SKM-1 (cell line): ENCODE measurements at regions not wholly inside any gene's neighbourhood (a gene's known extent, or its start where the extent isn't known, plus 50 kb on each side); places are given as distances from the start of the nearest gene placed in this dataset.

Experiments used
- DNase-seq: peaks from one replicate; lab custom pipeline; 2025; ENCODE audit not compliant: unreplicated experiment; lab: John Stamatoyannopoulos, UW

DNA sequence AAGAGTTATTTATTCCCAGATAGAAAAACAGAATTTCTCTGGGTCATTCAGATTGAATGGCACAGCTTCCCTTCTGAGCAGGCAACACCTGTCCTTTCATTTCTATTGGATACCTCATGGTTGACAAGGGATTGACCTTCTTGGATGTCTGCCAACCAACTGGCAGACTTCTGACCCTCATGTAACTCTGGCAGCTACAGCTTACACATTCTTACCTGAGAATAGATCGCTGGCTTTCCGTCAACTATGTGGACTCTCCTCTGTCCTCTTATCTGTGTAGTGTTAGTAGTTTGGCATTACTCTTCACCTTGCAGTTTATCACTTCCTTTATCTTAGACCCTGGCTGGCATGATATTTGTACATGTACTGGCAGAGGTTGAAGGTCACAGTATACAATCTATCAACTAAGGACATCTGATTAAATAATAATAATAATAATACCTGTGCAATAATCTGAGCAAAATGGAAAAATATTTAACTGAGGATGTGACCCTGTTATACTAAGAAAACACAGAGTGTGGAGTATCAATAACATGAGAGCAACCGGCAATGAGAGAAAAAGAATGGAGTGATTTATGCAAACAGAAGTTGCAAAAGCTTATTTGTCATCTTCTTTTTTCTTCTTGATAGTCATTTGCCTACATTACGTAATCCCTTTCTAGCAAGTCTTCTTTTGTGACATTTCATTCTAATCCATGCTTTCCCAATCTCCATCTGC lies 1118.2 kb downstream of the ARAP2 start:
- no peak for DNase-seq

DNA sequence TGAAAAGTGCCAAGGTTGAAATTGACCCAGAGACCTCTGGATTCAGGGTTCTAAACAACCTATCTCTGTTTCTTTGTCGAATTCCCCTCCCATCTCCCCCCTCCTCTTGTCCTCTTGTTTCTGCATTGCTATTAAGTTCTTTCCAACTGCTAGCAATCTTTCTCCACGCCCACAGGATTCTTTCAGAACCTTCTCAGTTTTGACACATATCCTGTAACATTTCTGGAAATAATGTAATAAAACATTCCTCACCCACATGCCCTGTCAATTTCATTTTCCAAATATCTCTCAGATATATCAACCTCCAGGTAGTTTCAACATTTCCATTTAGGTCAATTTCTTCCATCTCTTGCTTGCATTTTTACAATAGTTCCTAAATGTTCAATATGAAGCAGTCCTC lies 1105.9 kb downstream of the ARAP2 start:
- DNase-seq: no peak

DNA sequence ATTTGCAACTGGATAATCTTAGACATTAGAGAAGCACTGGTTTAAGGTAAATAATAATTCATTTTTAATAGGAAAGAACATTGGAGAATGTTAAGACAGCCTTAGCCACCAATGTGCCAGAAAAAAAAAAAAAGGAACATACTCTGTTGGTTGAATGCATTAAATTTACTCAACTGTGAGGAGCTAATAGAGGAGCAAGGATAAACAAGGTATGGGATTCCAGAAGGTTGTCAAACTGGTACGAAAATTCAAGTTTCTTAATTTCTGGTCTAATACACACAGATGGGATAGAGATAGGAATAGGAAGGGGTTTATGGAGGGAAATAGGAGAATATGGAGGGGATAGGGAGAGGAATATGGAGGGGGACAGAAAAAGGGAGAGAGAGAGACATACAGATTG lies 1096.6 kb downstream of the ARAP2 start:
- DNase-seq: no peak

DNA sequence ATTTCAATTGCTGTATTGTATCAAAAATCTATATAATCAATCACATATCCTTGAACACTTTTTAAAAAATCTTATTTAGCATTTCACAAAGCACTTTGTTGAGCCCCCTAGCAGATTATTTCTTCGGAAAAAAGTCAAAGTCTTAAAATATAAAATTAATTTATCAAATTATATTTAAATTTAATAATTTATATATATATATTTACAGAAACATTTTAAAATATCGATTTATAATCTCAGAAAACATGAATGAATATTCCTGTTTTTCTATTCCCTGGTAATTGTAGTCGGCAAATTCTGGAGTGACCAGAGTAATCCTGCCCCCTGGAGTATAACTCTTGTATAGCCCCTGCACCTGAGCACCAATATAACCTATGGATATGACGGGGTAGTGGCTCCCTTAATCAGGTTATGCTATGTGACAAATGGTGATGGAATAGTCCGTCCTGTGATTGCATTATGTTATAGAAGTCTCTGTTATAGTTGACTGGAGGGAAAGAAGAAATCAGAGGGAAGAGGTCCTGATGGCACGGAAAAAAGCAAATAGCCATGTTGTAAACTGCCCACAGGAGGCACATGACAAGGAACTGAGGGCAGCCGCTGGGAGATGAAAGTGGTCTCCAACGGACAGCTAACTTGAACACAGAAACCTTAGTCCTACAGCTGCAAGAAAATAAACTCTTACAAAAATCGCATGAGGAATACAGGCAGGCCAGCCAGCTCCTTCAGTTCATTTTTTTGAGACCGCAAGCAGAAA lies 1092.3 kb downstream of the ARAP2 start:
- DNase-seq: peak; percentile 22

DNA sequence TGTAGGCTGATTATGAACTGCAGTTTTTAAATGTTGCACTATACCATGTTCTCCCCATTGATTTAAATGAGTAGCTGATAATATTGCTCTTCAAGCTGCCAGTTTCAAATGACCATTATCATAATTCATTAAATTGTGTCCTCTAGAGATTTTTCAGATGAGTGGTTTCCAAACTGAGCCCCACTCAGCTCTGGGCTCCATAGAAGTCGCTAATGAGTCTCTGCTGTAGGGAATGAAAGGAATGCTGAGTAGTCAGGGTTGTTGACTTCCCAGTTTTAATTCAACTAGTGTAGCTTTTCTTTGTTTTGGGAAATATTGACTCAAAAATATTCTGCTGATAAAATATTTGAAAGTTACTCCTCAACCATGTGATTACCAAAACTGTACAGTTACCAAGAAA lies 1081.1 kb downstream of the ARAP2 start:
- no peak for DNase-seq

DNA sequence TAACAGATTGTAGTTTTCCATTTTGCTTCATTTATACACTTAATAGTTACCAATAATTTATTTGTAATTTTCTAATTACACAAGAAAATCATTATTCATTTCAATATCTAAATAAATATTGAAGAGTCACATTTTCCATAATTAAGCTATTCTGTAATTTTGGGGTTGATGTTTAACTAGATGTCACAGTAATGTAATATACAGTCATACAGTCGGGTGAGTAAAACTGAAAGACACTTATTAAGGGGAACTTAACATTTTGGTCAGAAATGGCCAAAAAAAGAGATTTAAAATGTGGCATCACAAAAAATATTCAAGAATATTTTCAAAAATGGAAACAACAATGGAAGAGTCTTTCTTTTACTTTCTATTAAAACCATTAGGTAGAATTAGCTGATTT lies 1080.3 kb downstream of the ARAP2 start:
- DNase-seq: no peak

DNA sequence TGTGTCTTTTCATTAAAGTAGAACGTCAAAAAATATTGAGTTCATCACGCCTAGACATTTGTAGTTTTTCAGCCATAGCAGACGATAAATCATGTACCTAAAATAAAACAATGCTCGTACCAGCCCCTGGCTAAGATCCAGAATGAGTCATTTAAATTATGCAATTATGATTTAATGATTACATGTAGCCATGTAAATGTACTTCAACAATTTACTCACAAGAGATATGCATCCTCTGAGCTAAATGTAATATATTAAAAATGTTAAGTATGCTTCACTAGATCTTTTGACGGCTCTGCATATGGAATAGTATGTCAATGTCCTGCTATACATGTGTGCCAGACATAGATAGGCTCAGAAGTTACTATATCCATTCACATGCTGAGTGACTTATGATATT lies 1077.8 kb downstream of the ARAP2 start:
- no peak for DNase-seq

DNA sequence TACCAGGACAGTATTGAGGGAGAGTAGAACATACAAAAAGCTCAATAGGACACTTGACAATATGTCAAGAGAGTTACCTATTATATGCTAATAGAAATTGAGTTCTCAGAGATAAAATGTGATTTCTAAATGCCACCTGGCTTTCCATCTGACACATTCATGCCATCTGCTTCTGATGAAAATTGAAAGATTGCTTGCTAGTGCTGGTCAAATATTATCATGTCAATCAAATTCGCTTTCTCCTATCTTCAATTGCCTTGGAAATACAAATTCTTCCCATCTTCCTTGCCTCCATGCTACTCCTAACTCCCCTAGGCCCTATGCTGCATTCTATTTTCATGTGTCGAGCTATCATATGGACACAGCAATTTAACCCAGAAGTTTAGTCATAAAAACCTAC lies 1076.9 kb downstream of the ARAP2 start:
- DNase-seq: no peak

DNA sequence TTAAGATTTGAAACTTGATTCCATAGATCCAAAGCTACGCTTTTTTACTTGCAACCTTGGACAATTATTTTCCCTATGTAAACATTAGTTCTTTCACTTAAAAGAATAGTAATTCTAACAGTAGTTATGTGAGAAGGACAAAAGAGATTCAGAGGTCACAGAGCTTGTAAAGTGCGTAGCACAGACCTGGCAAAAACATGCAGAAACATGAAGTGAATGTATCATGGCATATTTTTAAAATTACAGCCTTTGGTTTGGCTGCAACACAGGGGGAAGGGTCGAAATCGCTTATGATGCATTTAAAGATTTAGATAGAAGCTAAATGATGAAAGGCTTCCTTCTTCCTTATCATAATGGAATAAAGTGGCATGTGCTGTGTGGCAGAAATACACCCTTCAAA lies 1068.8 kb downstream of the ARAP2 start:
- DNase-seq: no peak

DNA sequence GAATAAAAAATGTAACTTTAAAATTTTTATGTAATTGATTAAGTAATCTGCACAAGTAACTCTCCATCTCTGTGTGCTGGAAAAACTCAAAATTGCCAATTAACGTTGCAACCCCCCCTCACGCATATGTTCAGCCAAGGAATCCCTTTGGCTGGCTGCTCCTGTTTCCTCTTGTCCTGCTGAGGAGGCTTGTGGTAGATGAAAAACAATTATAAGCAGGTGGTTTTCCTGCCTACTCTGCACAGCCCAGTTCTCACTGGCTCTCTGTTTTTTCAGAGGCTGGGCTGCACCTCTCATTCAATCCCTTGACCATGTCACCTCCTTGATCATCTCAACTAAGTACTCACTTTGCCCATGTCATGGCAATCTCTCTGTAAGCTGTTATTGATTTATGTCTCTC lies 1068.4 kb downstream of the ARAP2 start:
- no peak for DNase-seq

DNA sequence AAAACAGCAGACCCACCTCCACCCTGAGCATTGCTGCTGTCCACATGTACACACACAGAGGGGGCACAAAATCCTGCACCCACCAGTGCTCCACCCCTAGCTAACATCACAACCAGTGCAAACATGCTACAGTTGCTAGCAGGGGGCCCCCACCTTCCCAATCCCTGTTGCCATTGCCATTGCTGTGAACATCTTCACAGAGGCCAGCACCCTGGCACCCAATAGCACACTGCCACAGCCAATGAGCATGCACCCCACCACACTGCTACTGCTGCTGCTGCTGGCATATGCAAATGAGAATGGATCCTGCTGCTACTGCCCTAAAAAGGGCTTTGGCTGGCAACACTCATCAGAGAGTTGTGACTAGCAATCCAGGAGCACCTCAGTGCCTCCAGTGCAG lies 1061.9 kb downstream of the ARAP2 start:
- no peak for DNase-seq

DNA sequence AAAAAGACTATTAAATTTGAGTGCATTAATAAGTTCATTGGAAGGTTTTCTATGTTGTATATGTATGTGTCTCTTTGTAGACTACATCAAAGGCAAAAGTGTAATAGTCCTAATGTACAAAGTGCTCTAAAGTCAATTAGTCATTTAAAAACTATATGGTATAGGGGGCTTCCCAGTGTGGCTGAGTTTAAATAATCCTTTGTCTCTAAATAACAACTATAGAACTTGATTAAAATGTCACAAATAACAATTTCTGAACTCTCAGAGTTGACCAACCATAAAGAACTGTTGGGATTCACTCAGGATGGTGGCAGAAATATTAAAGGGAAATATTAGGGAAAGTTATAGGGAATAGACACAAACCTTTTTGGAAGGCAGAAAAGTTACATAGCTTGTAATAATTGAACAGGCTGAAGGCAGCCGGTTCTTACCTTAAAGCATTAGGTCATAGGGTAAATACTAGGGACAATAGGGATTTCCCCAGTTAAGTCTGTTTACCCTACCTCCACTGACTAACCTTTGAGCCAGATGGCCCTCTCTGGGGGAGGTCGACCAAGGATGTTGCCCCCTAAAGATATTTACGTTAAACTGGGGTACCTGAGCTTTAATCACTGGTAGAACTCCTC lies 1054.2 kb downstream of the ARAP2 start:
- DNase-seq: no peak

DNA sequence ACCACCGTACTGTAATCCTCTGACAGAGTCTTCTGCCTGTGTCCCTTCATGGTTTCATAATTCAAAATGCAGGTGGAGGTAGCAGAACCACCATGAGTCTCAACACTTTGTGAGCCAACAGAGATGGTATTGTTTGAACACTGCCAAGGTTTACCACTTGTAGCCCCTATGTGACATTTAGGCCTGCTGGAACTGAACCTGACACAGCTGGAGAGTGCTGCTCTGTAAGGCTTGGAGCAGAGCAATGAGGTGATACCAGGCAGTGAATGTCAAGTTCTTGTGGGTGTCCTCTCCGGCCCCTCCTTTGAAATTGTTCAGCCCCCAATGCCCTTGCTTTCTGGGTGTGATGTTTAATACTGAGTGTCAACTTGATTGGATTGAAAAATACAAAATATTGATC lies 1042.9 kb downstream of the ARAP2 start:
- no peak for DNase-seq

DNA sequence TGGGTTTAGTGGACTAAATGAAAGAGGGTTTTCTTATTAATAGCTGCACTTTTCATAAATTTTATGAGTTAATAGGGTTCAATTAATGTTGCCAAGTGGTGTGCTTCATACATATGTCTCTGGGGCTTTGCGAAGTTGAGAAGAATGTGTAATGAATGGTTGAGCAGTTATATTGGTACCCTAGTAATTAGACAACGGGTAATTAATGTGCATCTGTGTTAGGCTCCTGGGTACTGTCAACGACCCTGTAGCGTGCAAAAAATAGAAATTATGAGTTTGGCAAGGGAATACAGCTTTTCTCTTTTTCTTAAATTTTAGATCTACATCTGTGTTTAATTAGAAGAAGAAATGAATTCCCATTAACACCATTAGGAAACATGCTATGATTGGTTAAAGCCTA lies 1027.7 kb downstream of the ARAP2 start:
- DNase-seq: no peak

DNA sequence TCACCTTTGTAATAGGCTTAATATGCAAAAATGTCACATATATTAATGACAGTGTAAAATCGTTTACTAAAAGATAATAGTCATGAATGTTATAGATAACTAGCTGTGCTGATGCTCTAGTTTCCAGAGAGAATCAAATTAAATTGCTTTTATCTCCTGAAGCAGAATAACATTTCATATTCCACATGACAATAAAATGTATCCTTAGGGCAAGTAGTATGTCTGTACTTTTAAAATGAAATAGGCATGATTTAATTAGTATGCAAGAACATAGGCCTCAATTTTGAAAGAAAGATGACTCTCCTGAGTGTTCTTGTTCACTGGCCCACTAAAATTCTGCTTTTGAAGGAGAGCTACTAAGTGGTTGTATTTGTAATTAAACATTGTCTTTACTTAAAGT lies 1027.0 kb downstream of the ARAP2 start:
- DNase-seq: no peak

DNA sequence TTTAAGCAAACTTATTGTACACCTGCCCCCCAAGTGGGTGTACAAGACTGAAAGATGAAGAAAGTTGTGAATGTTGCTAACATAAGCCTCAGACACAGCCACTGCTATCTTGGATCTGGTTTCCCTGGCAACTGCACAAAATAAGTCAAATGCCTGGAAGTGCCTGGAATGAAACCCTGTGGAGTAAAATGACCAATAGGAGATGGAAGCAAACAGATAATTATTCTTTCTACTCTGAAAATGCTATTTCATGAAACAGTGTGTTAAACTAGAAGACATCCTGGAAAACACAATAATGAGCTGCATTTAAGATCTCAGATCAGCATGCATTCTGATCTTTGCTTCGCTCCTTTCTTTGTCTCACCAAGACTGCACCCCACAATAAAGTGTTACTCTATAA lies 1016.0 kb downstream of the ARAP2 start:
- DNase-seq: no peak

DNA sequence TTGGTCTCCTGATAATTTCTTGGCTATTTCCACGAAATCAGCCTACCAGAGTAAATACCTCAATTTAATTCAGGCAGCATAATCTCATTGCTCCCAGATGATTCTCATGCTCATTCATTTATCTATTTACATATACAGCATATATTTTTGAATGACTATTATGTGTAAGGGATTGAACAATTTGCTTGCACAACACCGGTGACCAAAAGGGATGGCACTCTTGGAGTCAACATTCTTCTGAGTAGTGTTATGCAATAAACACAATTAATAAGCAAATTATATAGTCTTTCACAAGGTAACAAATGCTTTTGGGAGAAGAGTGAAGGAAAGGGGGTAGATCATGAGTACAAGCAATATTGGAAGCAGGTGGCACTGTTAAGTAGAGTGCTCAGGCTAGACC lies 1015.3 kb downstream of the ARAP2 start:
- no peak for DNase-seq

DNA sequence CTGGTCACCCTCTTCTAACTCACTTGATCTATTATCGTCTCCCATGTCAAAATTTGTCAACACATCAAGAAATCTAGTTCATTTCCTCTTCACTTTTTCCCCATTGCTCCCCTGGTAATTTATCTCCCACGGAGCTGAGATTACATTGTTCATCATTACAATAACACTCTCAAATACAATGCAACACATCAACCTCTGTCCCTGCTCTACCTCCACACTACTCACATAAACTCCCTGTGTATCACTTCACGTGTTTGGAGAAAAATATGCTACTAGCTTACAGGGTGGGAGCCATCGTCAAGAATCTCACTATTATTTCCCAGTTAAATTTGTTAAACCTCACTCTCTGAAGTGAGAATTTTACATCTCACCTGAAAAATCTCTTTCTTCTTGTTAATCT lies 1006.4 kb downstream of the ARAP2 start:
- no peak for DNase-seq

DNA sequence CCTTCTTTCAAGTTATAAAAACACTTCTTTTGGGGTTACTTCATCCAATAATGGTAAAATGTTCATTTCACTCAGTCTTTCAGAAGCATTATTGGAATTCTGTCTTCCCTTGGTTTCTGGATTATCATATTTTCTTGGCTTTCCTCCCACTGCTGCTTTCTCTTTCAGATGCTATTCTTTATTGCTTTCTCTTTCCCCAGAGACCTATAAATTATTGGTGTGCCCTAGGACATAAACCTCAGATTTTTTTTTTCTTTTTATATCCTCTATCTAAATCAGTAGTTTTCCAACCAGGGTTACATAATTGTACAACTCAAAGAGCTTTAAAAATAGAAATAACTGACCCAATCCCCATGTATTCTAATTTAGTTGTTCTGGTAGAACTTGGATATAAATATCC lies 1005.5 kb downstream of the ARAP2 start:
- DNase-seq: no peak

DNA sequence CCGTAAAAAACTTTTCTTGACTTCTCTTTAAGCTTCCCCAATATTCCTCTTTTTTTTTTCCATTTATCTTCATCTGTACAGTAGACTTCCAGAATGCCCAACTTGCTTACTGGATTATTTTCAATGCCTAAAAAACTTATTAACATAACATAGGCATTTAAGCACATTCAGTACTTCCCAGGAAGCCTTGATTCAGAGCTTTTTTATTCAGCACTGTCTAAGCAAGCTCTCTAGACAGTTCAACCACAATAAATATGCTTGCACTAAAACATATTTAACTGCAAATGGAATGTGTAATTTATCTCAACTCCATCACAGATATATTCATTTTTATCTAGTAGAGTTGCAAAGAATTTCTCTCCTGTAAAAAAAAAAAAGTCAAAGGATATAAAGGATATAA lies 997.8 kb downstream of the ARAP2 start:
- DNase-seq: no peak

DNA sequence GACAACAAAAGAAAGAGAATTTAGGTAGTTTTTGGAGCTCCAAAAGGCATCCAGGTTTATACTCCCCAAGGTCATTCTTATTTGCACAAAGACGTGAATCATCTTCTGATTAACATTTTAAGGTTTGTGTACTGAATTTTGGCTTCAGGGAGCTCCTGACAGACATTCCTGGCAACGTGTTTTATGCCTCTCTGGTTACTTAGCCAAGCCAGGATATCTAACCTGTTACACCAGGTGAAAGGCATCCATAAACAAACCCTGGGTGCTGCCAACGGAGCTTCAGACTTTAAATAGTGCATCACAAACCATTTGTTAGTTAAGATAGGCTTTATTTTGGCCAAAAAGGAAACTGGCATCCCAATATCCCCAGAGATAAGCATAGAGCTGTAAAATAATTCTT lies 997.3 kb downstream of the ARAP2 start:
- no peak for DNase-seq

DNA sequence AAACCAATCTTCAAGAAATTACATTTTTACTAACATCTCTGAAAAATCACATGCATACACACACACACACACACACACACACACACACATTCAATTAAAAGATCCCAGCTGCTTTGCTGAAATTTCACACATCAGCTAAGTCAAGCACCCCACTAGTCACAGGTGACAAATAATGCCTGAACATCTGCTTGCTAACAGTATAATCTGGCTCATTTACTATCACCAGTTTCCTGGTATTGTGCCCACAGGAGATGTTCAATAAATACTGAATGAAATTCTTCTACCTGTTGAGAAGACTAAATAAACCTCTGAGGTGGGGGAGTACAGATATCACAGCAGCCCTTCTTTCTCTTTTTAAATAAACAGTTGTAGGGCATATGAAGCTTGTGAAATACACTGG lies 994.0 kb downstream of the ARAP2 start:
- no peak for DNase-seq
